ENCODE measurements at regions not wholly inside any gene's neighbourhood (a gene's known extent, or its start where the extent isn't known, plus 50 kb on each side); places are given as distances from the start of the nearest gene placed in this dataset.
"Not testable (repeated sequence)": the region's sequence is repeated elsewhere in the genome, so short reads cannot be mapped to it uniquely, and the experiment has no call there.

GRCh38 chr1:172717722-172718465 lies 59.0 kb downstream of the FASLG start:
- no peak for DNase-seq

- peak; percentile 16 for DNase-seq
Observed at GRCh38 chr1:172719066-172719627, 60.2 kb downstream of the FASLG start.

DNA sequence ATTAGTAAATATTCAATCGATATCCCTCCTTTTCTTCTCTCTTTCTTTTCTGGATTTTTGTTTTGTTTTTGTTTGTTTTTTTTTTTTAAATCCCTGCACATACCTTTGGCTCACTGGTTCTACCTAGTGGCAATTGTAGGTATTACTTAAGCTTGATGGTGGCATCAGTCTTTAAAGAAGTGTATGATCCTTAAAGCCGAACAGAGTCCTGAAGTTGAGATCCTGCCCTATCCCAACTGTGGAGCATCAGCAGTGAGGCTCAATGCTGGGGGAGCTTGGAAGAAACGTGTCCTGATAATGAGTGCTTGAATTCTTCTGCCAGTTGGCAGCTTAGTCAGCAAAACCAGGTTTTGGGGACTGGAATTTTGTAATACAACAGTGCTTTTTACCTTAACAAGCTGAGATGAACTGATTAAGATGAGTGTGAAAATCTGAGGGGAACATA lies 60.8 kb downstream of the FASLG start:
- peak; percentile 43 for DNase-seq

- DNase-seq: no peak
Observed at GRCh38 chr1:172720339-172720738, 61.4 kb downstream of the FASLG start.

GRCh38 chr1:172723251-172723650 lies 64.3 kb downstream of the FASLG start:
- peak; percentile 53 for DNase-seq

GRCh38 chr1:172724232-172724631 lies 65.3 kb downstream of the FASLG start:
- DNase-seq: no peak

- DNase-seq: no peak
Observed at GRCh38 chr1:172724765-172725613, 66.1 kb downstream of the FASLG start.

DNA sequence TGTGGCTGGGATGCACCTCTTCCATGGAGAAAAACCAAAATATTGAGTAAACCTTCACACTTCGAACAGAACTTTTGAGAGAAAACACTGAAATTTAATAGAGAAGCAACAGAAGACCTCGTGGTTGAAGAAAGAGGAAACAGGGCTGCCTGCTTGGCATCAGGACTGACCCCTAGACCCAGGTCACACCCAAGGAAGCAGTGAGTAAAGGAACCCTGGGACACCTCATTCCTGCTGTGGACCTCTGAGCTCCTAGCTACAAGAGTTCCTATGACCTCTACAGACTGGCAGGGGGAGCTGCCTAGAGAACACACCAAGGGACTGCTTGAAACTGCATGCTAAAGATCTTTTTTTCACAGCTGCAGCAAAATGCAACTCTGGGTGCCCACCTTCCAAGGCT lies 67.8 kb downstream of the FASLG start:
- DNase-seq: no peak

GRCh38 chr1:172727275-172727857 lies 68.5 kb downstream of the FASLG start:
- no peak for DNase-seq

- no peak for DNase-seq
Observed at GRCh38 chr1:172727956-172728603, 69.2 kb downstream of the FASLG start.

- DNase-seq: not testable (repeated sequence)
Observed at GRCh38 chr1:172728705-172729104, 69.8 kb downstream of the FASLG start.

- no peak for DNase-seq
Observed at GRCh38 chr1:172732427-172732826, 73.5 kb downstream of the FASLG start.

- DNase-seq: no peak
Observed at GRCh38 chr1:172733815-172734214, 74.9 kb downstream of the FASLG start.

- no peak for DNase-seq
Observed at GRCh38 chr1:172738389-172738788, 79.5 kb downstream of the FASLG start.

DNA sequence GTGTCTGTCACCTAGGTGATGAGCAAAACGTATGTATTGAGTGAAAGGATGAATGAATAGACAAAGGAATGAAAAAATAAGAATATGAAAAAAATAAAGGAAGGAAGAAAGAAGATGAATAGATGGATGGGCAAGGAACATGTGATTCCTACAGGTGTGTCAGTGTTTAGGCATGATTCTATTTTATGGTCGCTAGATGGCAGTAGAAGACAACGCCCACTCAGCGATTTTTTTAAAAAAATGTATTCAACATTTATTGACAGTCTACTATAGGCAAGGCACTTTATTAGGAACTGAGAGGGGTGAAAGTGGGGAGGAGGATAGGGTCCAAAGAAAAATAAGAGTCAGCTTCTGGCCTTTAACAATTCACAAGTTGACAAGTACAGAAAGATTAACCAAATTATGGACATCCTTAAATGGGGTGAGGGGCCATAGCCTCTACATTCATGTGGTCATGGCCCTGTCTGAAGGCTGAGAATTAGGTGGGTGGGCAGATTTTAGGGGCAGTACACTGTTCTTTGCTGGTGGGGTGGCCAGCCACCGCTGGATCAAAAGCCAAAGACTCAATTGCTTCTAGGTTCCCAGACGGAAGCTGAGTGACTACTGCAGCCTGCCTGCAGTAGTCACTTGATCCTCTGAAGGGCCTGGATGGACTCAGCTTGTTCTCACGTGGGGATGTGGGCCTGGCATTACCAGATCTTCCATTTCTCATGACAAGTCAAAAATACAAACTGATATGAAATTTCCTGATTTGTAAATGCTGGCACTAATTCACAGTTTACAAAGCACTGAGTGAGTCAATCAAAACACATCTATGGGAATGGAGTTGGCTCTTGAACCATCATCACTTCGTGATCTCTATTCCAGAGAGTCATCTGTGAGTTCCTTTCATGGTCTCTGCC lies 83.9 kb downstream of the FASLG start:
- DNase-seq: peak; percentile 61

GRCh38 chr1:172745014-172745413 lies 86.1 kb downstream of the FASLG start:
- peak; percentile 72 for DNase-seq

DNA sequence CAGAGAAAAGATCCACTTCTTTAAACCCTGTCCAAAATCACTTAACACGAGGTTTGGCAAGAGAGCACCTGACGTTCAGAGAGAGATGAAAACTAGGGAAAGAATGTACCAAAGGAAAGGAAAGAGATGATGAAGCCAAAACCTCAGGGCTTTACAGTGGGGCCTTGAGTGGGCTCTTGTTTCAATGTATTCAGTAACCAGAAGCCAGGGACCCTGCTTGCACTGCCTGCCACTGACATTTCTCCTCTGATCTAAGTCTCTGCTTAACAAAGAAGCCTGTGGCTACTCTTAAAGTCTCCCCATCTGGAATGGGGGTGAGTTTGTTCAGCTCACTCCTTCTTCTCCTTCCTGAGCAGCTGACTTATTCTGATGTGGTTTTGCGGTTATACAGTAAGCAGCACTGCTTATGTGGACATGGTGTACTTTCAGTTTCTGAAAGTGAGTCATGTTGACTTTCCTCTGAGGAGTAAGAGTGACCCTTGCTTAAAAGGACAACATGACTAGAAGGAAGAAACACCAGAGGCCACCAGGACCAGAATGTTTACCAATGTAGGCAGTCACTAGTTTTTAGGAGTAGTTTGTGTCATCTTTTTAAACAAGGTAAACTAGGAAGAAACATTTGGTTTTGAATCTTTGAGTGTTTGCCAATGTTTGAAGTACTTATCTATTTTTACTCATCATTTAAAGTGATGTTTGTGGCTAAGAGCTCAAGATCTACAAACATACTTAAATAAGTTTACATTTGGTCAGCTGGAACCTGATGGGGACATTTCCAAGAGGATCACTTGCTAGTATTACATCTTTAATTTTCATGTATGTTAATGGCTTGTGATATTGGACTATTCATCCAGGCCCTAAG lies 87.4 kb downstream of the FASLG start:
- peak; percentile 28 for DNase-seq

- DNase-seq: no peak
Observed at GRCh38 chr1:172748201-172748600, 89.3 kb downstream of the FASLG start.

DNA sequence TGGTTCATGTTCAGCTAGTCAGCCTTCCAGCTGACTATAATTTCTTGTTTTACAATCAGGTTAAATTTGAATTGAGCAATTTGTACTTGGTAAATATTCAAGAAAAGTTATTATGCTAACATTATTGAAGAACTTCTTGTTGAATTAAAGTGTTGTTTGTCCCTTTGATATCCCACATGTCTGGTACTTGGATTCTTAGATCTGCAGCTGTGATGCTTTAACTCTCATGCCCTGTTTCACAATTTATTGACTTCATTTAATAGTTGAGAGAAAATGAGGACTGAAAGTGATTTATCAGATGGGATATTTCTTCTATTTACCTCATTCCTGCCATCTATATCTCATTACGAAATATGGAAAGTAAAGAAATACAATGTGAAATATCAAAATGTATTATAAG lies 92.8 kb downstream of the FASLG start:
- DNase-seq: no peak

GRCh38 chr1:172753964-172754363 lies 95.1 kb downstream of the FASLG start:
- no peak for DNase-seq
